K562 (cell line): ENCODE measurements at regions not wholly inside any gene's neighbourhood (a gene's known extent, or its start where the extent isn't known, plus 50 kb on each side); places are given as distances from the start of the nearest gene placed in this dataset.
"Not testable (repeated sequence)": the region's sequence is repeated elsewhere in the genome, so short reads cannot be mapped to it uniquely, and the experiment has no call there.

ENCODE experiments used
- EZH2 ChIP-seq: IDR thresholded peaks from 2 replicates; pipeline ENCODE4 v1.6.1; 2012; ENCODE audit warnings: low read depth, mild to moderate bottlenecking, inconsistent platforms, low read length, borderline replicate concordance
- HNRNPUL1 ChIP-seq: fragments of 200-400 bp; formaldehyde crosslinking; IDR thresholded peaks from 2 replicates; pipeline ENCODE4 v1.6.1; 2017; ENCODE audit warnings: low read length
- LCOR ChIP-seq: sonication (generic); formaldehyde crosslinking; IDR thresholded peaks from 2 replicates; pipeline ENCODE4 v1.8.0; 2022; ENCODE audit warnings: mild to moderate bottlenecking, missing genetic modification reagents
- POLR2AphosphoS5 ChIP-seq: IDR thresholded peaks from 2 replicates; pipeline ENCODE4 v1.6.1; 2011; ENCODE audit warnings: mild to moderate bottlenecking, low read depth, low read length, moderate library complexity; ENCODE audit not compliant: control insufficient read depth, insufficient read depth
- PURB ChIP-seq: sonication (generic); formaldehyde crosslinking; IDR thresholded peaks from 2 replicates; pipeline ENCODE4 v1.9.0; 2021; ENCODE audit warnings: low read depth, mild to moderate bottlenecking, missing genetic modification reagents
- TEAD4 ChIP-seq, 2 experiments: sonication (generic) in 1 of 2; formaldehyde crosslinking in 1 of 2; IDR thresholded peaks; 2 replicates each; pipeline versions ENCODE4 v1.6.1 to v1.8.0; 2012 to 2022; ENCODE audit warnings: borderline replicate concordance in 1 of 2, inconsistent platforms in 1 of 2, low read length in 1 of 2, mild to moderate bottlenecking in 1 of 2, missing genetic modification reagents in 1 of 2
- ZBTB8A ChIP-seq: fragments of 450-650 bp; IDR thresholded peaks from 2 replicates; pipeline ENCODE4 v1.6.1; 2018; ENCODE audit warnings: mild to moderate bottlenecking, moderate library complexity; ENCODE audit not compliant: partially characterized antibody
- ZNF124 ChIP-seq: sonication (generic); formaldehyde crosslinking; IDR thresholded peaks from 2 replicates; pipeline ENCODE4 v1.8.1; 2022; ENCODE audit warnings: missing genetic modification reagents
- ZNF274 ChIP-seq: IDR thresholded peaks from 2 replicates; pipeline ENCODE4 v1.6.1; 2011; ENCODE audit warnings: low read depth, mild to moderate bottlenecking, low read length, moderate library complexity, borderline replicate concordance
- TF ChIP-seq, protein P1 (sequence below), 3 experiments: IDR thresholded peaks in 2 of 3; conservative IDR thresholded peaks in 1 of 3; 2 replicates each; pipeline ENCODE4 v1.5.1; 2011 to 2012; ENCODE audit warnings: low read length in 3 of 3, mild to moderate bottlenecking in 3 of 3, control low read depth in 2 of 3, improper control_type of control experiment in 1 of 3, inconsistent platforms in 1 of 3, low read depth in 1 of 3, mixed read lengths in 1 of 3, moderate library complexity in 1 of 3; ENCODE audit not compliant: insufficient read depth in 2 of 3
- TF ChIP-seq, protein P2 (sequence below): sonication (generic); formaldehyde crosslinking; IDR thresholded peaks from 2 replicates; pipeline ENCODE4 v1.9.0; 2022; ENCODE audit warnings: mild to moderate bottlenecking, missing genetic modification reagents

- TF ChIP-seq HNRNPUL1; ZNF124 (CRISPR knock-in tag); PURB (CRISPR knock-in tag); EZH2; ZBTB8A; POLR2AphosphoS5; LCOR; TEAD4 (IDR thresholded peaks at IDR 0.05; ENCODE audit: low read length); TEAD4 (CRISPR knock-in tag; IDR thresholded peaks at IDR 0.05; ENCODE audit: borderline replicate concordance); ZNF274: not testable (repeated sequence)
- TF ChIP-seq, protein P1, sequence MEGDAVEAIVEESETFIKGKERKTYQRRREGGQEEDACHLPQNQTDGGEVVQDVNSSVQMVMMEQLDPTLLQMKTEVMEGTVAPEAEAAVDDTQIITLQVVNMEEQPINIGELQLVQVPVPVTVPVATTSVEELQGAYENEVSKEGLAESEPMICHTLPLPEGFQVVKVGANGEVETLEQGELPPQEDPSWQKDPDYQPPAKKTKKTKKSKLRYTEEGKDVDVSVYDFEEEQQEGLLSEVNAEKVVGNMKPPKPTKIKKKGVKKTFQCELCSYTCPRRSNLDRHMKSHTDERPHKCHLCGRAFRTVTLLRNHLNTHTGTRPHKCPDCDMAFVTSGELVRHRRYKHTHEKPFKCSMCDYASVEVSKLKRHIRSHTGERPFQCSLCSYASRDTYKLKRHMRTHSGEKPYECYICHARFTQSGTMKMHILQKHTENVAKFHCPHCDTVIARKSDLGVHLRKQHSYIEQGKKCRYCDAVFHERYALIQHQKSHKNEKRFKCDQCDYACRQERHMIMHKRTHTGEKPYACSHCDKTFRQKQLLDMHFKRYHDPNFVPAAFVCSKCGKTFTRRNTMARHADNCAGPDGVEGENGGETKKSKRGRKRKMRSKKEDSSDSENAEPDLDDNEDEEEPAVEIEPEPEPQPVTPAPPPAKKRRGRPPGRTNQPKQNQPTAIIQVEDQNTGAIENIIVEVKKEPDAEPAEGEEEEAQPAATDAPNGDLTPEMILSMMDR (IDR thresholded peaks at IDR 0.05 in 2 of 3, conservative IDR thresholded peaks at IDR 0.05 in 1 of 3; ENCODE audit: insufficient read depth in 2 of 3, low read depth in 1 of 3, low read length in 3 of 3), result not testable (repeated sequence)
- TF ChIP-seq, protein P2, sequence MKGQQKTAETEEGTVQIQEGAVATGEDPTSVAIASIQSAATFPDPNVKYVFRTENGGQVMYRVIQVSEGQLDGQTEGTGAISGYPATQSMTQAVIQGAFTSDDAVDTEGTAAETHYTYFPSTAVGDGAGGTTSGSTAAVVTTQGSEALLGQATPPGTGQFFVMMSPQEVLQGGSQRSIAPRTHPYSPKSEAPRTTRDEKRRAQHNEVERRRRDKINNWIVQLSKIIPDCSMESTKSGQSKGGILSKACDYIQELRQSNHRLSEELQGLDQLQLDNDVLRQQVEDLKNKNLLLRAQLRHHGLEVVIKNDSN (CRISPR knock-in tag), result not testable (repeated sequence)
Measured at GRCh38 chr15:84388201-84388600, 152.6 kb downstream of the GOLGA6L4 start.
